HAP-1 (cell line): ENCODE measurements at regions not wholly inside any gene's neighbourhood (a gene's known extent, or its start where the extent isn't known, plus 50 kb on each side); places are given as distances from the start of the nearest gene placed in this dataset.

Source experiments
- DNase-seq, 2 experiments: peaks; one replicate each; pipeline ENCODE4 v3.0.0-alpha.2; 2016 to 2020; ENCODE audit warnings: low spot score in 2 of 2
- H3K27me3 ChIP-seq: fragments of 250-450 bp; sonication (Bioruptor Pico); 2 replicates; pipeline ENCODE4 v1.5.1; 2020; ENCODE audit warnings: low read depth, mild to moderate bottlenecking, moderate library complexity
- H3K36me3 ChIP-seq: fragments of 250-450 bp; sonication (Bioruptor Pico); replicated peaks from 2 replicates; pipeline ENCODE4 v1.5.1; 2020; ENCODE audit warnings: mild to moderate bottlenecking
- H3K4me1 ChIP-seq: fragments of 250-450 bp; sonication (Bioruptor Pico); 2 replicates; pipeline ENCODE4 v1.5.1; 2020; ENCODE audit warnings: mild to moderate bottlenecking
- H3K4me3 ChIP-seq: fragments of 250-450 bp; sonication (Bioruptor Pico); 2 replicates; pipeline ENCODE4 v1.5.1; 2020; ENCODE audit warnings: mild to moderate bottlenecking, moderate library complexity
- H3K9me3 ChIP-seq: fragments of 250-450 bp; sonication (Bioruptor Pico); 2 replicates; pipeline ENCODE4 v1.5.1; 2020; ENCODE audit warnings: mild to moderate bottlenecking, moderate library complexity
- in situ Hi-C: fragments of 300-500 bp; cut with MboI; formaldehyde crosslinking; loops from 3 replicates; pipeline ENCODE4 v1.14.3; 2020; ENCODE audit warnings: low sequenced_read_pairs, inconsistent platforms, mixed read lengths

DNA sequence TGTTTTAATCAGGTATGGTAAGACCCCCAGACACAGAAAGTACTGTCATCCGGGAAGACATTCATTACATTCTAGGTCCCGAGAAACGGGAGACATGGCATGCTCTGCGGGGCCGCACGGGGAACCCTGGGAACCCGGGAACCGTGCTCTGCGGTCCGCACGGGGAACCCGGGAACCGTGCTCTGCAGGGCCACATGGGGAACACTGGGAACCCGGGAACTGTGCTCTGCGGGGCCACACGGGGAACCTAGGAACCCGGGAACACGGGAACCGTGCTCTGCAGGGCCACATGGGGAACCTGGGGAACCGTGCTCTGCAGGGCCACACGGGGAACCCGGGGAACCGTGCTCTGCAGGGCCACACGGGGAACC lies 165.6 kb upstream of the SULF2 start:
- Histone ChIP-seq H3K27me3 (no peaks in the 10 kb centered on the region), H3K4me3 (no peak overlapping the region), H3K4me1 (peaks cover 12% of the 10 kb centered on the region), H3K9me3 (no peaks in the 10 kb centered on the region), H3K36me3 (no peaks in the 10 kb centered on the region)
- in situ Hi-C loops, result no loop called here
- DNase-seq, result no peak

DNA sequence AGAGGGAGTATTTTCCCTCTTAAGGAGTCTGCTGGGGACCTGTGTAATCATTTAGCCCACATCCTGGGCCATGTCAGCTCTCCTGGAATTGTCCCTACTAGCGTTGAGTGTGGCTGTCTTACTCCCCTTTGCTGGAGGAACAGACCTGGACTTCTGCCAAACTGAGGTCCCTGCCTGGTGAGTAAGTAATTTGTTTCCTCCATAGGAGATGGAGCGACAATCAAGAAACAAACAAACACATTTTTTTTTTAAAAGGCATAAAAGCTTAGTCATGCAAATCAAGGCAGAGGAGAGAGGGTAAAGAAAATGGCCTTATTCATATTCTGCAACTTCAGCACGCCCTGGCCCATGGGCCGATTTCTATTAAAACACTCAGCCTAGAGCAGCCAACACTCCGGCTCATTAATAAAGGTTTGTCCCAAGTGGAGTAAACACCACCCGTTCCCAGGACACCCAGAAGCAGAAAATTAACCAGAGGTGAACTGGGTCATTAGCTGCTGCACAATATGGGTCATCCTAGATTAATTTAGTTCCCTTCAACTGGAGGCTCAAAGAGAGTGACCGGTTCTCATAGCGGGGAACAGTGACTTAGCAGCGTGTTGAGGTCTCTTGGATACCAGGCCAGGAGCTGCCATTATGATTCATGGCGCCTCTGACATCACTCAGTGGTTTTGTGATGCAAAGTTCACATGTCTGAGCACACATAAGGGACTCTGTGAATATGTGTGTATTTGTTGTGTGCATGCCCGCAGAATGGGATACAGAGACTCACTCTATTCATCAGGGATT lies 165.0 kb upstream of the SULF2 start:
- Histone ChIP-seq H3K4me1 (peaks cover 12% of the 10 kb centered on the region), H3K36me3 (no peaks in the 10 kb centered on the region), H3K4me3 (no peak overlapping the region), H3K9me3 (no peaks in the 10 kb centered on the region), H3K27me3 (no peaks in the 10 kb centered on the region)
- in situ Hi-C loops, result no loop called here
- DNase-seq, result peak; percentile 57 to 76

DNA sequence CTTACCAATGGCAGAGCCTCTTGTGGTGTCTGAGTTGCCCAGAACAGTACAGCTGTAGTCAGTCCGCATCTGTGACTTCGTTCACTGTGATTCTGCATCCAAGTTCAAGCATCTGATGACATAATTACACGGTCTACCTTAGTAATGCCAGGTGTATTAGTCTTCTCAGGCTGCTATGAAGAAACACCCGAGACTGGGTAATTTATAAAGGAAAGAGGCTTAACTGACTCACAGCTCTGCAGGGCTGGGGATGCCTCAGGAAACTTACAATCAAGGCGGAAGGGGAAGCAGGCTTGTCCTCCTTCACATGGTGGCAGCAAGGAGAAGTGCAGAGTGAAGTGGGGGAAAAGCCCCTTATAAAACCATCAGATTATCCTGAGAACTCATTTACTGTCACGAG lies 163.9 kb upstream of the SULF2 start:
- Histone ChIP-seq H3K4me3 (no peak overlapping the region), H3K9me3 (no peaks in the 10 kb centered on the region), H3K36me3 (no peaks in the 10 kb centered on the region), H3K4me1 (peaks cover 12% of the 10 kb centered on the region), H3K27me3 (no peaks in the 10 kb centered on the region)
- DNase-seq, result no peak
- in situ Hi-C loops, result no loop called here

DNA sequence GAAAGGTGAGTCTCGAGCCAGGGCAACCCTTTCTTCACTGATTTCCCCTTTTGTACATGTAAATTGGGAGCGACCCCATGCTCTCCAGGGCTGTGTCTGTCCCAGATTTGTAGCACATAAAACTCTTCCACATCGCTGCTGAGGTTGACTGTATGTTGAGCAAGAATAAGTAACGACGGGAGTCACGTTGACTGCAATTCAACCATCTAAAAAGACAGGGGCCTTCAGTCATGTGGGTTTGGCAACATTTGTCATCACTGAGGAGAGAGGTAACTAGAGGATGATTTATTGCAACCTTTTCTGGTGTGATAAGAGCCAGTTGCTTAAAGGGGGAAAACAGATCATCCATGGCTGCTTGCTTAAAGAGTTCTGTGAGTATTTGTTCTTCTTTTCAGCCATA lies 159.4 kb upstream of the SULF2 start:
- H3K36me3 ChIP-seq, result no peaks in the 10 kb centered on the region
- in situ Hi-C loops, result no loop called here
- no peaks in the 10 kb centered on the region for H3K27me3 ChIP-seq
- DNase-seq, result no peak
- peaks cover 2% of the 10 kb centered on the region for H3K4me1 ChIP-seq
- H3K4me3 ChIP-seq, result no peak overlapping the region
- no peaks in the 10 kb centered on the region for H3K9me3 ChIP-seq

DNA sequence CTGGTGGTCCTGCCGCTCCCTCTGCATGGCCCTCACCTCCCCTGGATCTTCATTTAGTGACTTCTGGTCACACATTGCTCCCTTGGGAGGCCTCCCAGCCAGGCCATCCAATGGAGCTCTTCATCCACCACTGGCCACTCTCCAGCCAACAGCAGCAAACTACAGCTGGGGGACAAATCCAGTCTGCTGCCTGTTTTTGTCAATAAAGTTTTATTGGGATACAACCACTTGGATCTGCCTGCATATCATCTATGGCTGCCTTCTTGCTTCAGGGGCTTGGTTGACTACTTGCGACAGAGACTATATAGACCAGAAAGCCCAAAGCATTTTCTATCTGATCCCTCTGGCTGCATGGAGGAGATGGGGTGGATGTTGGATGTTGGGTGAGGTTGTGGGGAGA lies 156.6 kb upstream of the SULF2 start:
- no peak for DNase-seq
- H3K4me1 ChIP-seq, result no peaks in the 10 kb centered on the region
- no peaks in the 10 kb centered on the region for H3K27me3 ChIP-seq
- in situ Hi-C loops, result no loop called here
- no peaks in the 10 kb centered on the region for H3K9me3 ChIP-seq
- no peaks in the 10 kb centered on the region for H3K36me3 ChIP-seq
- no peak overlapping the region for H3K4me3 ChIP-seq

DNA sequence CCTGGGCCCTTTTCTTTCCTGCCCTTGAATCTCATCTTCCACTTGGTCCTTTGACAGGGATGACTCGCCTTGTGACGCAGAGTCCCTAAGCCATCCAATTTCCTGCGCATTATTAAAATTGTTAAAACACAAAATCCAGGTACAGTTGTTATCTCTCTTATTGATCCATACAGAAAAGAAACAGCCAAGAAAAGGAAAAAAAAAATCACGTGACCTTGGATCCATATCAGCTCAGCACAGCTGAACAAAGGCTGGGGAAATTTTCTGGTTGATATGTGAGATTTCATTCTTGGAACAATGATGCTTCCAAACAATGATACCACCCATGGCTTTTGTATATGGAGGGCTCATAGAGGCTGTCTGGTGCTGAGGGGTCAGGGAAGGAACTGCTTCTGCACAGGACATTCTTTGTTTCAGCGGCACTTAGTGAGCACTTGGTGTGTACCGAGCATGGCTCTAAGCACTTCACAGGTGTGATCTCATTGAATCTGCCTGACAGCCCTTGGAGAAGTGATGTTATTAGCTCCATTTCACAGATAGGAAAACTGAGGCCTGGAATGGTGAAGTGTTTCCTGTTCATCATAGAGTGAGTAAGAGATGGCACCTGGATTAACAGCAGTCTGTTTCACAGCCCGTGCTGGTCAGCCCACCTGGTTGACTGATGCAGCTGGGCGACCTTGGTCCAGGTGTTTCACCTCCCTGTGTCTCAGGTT lies 155.0 kb upstream of the SULF2 start:
- Histone ChIP-seq H3K9me3 (no peaks in the 10 kb centered on the region), H3K27me3 (no peaks in the 10 kb centered on the region)

DNA sequence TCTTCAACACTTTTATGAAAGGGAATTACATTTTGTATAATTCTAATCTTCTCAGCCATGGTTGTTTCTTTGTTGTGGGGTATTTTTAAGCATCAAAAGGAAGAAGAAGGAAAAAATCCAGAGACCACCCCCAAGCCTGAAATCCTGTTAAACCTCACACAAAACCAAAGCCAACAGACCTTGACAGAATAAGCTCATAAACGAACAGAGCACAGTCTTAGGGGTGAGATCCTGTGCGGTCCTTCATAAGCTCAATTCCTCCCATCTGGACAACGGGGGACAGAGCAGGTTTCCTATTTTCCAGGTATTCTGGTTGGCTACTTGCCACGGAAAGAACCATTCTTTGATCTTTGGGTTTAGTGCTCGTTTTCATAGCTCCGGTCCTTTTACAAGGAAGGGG lies 151.3 kb upstream of the SULF2 start:
- H3K27me3 ChIP-seq, result no peaks in the 10 kb centered on the region
- no peaks in the 10 kb centered on the region for H3K9me3 ChIP-seq
- no peaks in the 10 kb centered on the region for H3K36me3 ChIP-seq
- in situ Hi-C loops, result no loop called here
- H3K4me3 ChIP-seq, result no peak overlapping the region
- no peaks in the 10 kb centered on the region; the same call in 1 of the 2 replicates for H3K4me1 ChIP-seq
- no peak for DNase-seq

More for the DNA sequence above, 155.0 kb upstream of the SULF2 start:
- no peak for DNase-seq
- Histone ChIP-seq H3K4me1 (no peaks in the 10 kb centered on the region; the same call in 1 of the 2 replicates), H3K4me3 (no peak overlapping the region), H3K36me3 (no peaks in the 10 kb centered on the region)
- in situ Hi-C loops, result no loop called here

DNA sequence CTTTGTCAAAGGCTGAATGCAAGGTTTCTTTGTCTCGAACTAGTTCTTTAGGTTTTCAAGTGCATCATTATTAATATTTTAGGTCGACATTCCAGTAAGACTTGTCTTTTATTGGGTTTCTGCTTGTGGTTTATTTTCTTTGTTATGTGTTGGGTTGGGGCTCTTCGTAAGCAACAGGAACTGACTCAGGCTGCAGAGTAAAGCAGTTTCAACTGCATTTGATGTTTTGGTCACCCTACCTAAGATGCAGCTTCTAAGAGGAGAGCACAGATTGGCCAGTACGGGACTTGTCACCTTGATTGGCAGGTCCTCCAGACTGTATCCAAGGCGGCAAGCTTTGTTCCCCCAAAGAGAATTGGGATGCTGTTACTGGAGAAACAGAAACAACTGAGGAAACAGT lies 149.5 kb upstream of the SULF2 start:
- Histone ChIP-seq H3K9me3 (no peaks in the 10 kb centered on the region), H3K36me3 (no peaks in the 10 kb centered on the region), H3K27me3 (no peaks in the 10 kb centered on the region), H3K4me3 (no peak overlapping the region), H3K4me1 (no peaks in the 10 kb centered on the region; the same call in 1 of the 2 replicates)
- in situ Hi-C loops, result no loop called here
- DNase-seq, result no peak

DNA sequence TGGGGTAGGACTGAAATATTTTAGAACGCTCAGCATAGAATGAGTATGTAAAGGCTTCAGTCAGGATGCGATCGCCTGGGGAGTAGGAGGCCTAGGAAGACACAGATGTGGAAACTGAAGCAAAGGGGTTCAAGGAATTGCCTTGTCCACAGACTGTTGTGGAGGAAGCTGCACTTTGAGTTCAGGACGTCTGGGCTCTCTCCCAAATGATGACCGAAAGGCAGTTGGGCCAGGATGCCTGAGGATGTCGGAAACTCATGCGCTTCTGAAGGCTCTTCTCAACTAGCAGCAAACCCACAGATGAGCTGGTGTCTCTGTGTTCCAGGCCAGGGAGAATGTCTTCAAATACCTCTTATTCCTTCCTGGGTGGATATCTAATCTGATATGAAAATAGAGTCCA lies 146.2 kb upstream of the SULF2 start:
- in situ Hi-C loops, result no loop called here
- no peaks in the 10 kb centered on the region for H3K36me3 ChIP-seq
- H3K4me3 ChIP-seq, result no peak overlapping the region
- no peaks in the 10 kb centered on the region for H3K27me3 ChIP-seq
- DNase-seq, result no peak
- H3K4me1 ChIP-seq, result no peaks in the 10 kb centered on the region; the same call in 1 of the 2 replicates
- H3K9me3 ChIP-seq, result no peaks in the 10 kb centered on the region

DNA sequence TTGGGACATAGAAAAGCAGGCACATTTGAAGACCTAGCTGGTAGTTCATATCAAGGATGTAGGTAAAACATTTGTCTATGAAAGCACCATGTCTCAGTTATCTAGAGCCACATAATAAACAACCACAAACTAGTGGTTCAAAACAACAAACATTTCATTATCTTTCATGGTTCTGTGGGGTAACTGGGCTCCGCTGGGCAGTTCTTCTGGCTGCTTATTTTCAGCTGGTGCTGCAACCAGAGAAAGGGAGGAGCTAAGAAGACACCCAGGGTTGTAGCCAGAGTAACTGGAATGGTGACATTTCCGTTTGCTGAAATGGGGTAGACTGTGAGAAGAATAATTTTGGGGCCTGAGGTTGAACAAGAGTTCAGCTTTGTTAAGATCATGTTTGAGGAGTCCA lies 145.7 kb upstream of the SULF2 start:
- Histone ChIP-seq H3K9me3 (no peaks in the 10 kb centered on the region), H3K36me3 (no peaks in the 10 kb centered on the region), H3K27me3 (no peaks in the 10 kb centered on the region), H3K4me3 (no peak overlapping the region), H3K4me1 (no peaks in the 10 kb centered on the region; the same call in 1 of the 2 replicates)
- no peak for DNase-seq
- in situ Hi-C loops, result no loop called here

DNA sequence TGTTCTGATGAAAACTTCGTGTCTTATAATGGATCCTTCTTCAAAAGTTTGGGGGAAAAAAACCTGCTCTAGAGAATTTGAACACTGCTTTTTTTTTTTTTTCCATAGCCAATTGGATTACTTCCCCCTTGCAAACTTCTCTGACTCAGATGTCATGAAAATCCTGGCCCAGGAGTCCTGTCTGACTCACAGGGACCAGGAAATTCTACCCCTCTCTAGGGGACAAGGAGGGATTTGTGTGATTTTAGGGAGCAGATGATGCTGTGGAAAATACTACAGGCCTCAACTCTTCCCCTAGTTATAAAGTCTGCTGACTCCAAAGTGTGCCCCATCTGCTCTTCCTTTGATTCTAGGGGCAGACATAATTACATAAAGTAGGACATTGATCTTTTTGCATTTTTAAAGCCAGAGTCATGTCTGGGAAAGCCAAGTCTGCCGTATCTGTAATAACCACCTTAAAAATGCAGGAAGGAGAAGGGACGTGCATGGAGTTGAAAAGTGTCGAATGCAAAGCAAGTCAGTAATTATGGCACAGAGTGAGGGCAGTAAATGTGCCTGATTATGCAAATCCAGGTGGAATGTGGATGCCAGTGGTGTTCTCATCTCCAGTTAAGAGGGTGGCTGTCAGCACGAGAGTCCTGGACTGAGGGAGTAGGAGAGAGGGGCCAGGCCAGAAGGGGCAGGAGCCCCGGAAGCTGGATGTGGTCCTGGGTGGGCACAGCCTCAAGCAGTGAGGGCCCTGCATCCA lies 144.3 kb upstream of the SULF2 start:
- Histone ChIP-seq H3K36me3 (no peaks in the 10 kb centered on the region), H3K4me3 (no peak overlapping the region), H3K9me3 (no peaks in the 10 kb centered on the region), H3K27me3 (no peaks in the 10 kb centered on the region), H3K4me1 (no peaks in the 10 kb centered on the region)
- in situ Hi-C loops, result no loop called here
- peak in 1 of 2 experiments; percentile 23 for DNase-seq

DNA sequence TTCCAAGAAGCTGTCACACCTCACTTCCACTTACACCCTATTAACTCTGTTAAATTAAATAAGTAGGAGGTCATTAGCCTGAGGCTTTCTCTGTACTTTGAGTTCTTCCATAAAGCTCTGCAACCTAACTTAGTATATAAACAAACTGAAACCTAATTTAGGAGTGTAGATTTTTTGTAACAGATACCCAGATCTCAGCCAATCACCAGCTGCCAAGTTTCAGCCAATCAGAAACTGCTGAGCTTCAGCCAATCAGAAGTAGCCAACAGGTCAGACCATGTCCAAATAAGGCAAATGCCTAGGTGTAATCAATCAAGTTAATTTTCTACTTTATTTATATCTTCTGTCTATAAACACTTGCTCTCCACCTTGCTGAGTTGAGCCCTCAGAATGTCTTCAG lies 142.7 kb upstream of the SULF2 start:
- Histone ChIP-seq H3K4me3 (no peak overlapping the region), H3K36me3 (no peaks in the 10 kb centered on the region), H3K4me1 (no peaks in the 10 kb centered on the region), H3K9me3 (no peaks in the 10 kb centered on the region), H3K27me3 (no peaks in the 10 kb centered on the region)
- in situ Hi-C loops, result no loop called here
- DNase-seq, result no peak

DNA sequence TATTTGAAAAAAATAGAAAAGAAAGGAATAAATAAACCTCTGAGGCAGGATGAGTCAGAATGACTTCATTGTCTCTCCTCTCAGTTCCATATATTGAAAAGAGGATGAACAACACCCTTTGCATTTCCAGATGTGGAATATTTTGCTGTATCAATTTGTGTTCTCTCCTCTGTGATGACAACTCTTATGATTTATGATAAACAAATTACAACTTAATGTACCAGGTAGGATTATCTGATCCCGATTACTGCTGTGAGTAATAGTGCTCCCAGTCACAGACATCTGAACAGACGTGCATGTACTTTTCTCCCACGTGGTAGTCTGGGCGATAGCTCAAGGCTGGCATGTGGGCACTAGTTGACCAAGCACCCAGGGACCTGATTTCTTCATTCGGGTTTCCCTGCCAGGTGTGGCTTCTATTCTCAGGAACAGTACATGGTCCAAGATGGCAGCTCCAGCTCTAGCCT lies 142.1 kb upstream of the SULF2 start:
- Histone ChIP-seq H3K27me3 (peaks cover 5% of the 10 kb centered on the region; the same call in 1 of the 2 replicates), H3K36me3 (no peaks in the 10 kb centered on the region), H3K9me3 (no peaks in the 10 kb centered on the region), H3K4me3 (no peak overlapping the region), H3K4me1 (no peaks in the 10 kb centered on the region)
- in situ Hi-C loops, result no loop called here
- DNase-seq, result no peak

DNA sequence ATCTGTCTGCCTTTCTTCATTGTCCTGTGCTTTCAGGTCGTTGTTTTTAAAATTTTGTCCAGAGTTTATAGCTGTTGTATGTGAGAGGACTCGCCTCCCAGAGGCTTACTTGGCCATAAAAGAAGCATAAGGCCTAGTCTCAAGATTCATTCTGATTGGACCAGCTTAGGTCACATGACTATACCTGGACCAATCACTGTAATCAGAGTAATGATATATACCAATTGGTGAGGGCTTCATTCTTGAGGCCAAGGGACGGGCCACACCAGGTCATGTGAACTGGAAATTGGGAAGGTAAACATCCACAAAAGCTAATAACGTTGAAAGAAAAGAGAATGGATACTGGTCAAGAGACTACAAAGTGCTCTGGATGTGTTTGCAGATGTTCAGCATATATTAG lies 141.4 kb upstream of the SULF2 start:
- Histone ChIP-seq H3K4me1 (no peaks in the 10 kb centered on the region), H3K36me3 (no peaks in the 10 kb centered on the region), H3K27me3 (peaks cover 5% of the 10 kb centered on the region; the same call in 1 of the 2 replicates), H3K9me3 (no peaks in the 10 kb centered on the region), H3K4me3 (no peak overlapping the region)
- no peak for DNase-seq
- in situ Hi-C loops, result no loop called here
